ENCODE measurements at regions not wholly inside any gene's neighbourhood (a gene's known extent, or its start where the extent isn't known, plus 50 kb on each side); places are given as distances from the start of the nearest gene placed in this dataset.
A peak's percentile ranks its signal among the peaks of the same experiment; 100 is the strongest.
"Not testable (repeated sequence)": the region's sequence is repeated elsewhere in the genome, so short reads cannot be mapped to it uniquely, and the experiment has no call there.

GRCh38 chr5:127170918-127171600 lies 97.8 kb upstream of the C5orf63 start:
- no peak overlapping the region for H3K27ac Mint-ChIP-seq
- Histone ChIP-seq H3K27me3 (ENCODE audit: control insufficient read depth, insufficient read depth, low read length, poor library complexity, severe bottlenecking) (no peaks in the 10 kb centered on the region), H3K27ac (ENCODE audit: low read depth, low read length) (no peak overlapping the region), H3K36me3 (ENCODE audit: control insufficient read depth, insufficient read depth, low read length) (no peaks in the 10 kb centered on the region), H3K9me3 (ENCODE audit: control insufficient read depth, low read length) (peaks cover 28% of the 10 kb centered on the region), H3K9ac (ENCODE audit: extremely low read depth, low read length, poor library complexity, severe bottlenecking) (no peak overlapping the region), H3K4me3 (ENCODE audit: low read length) (no peak overlapping the region), H3K4me1 (ENCODE audit: control insufficient read depth, insufficient read depth, low read length) (peaks cover 2% of the 10 kb centered on the region)
- WGBS, 2 experiments (ENCODE audit: insufficient coverage in 1 of 2, insufficient read length in 1 of 2), result 95 to 97% methylated on average over 10 of the region's 10 CpGs
- no peak for DNase-seq
- TF ChIP-seq CTCF (conservative IDR thresholded peaks at IDR 0.05), result no peak
- H3K4me3 Mint-ChIP-seq, result no peak overlapping the region
- peaks cover 29% of the 10 kb centered on the region for H3K27me3 Mint-ChIP-seq (ENCODE audit: insufficient read depth)
- H3K4me1 Mint-ChIP-seq, result peaks cover 22% of the 10 kb centered on the region
- peaks cover 17% of the 10 kb centered on the region for H3K9me3 Mint-ChIP-seq
- no peaks in the 10 kb centered on the region for H3K36me3 Mint-ChIP-seq (ENCODE audit: low read depth)

- H3K27me3 Mint-ChIP-seq (ENCODE audit: insufficient read depth), result peaks cover 14% of the 10 kb centered on the region
- DNase-seq, result no peak
- Histone ChIP-seq H3K27me3 (ENCODE audit: control insufficient read depth, insufficient read depth, low read length, poor library complexity, severe bottlenecking) (no peaks in the 10 kb centered on the region), H3K9ac (ENCODE audit: extremely low read depth, low read length, poor library complexity, severe bottlenecking) (no peak overlapping the region), H3K9me3 (ENCODE audit: control insufficient read depth, low read length) (peaks cover 17% of the 10 kb centered on the region), H3K4me3 (ENCODE audit: low read length) (no peak overlapping the region), H3K27ac (ENCODE audit: low read depth, low read length) (no peak overlapping the region), H3K36me3 (ENCODE audit: control insufficient read depth, insufficient read depth, low read length) (no peaks in the 10 kb centered on the region), H3K4me1 (ENCODE audit: control insufficient read depth, insufficient read depth, low read length) (peaks cover 2% of the 10 kb centered on the region)
- H3K9me3 Mint-ChIP-seq, result peaks cover 17% of the 10 kb centered on the region
- peaks cover 13% of the 10 kb centered on the region for H3K4me1 Mint-ChIP-seq
- 99% methylated on average over 2 of the region's 2 CpGs; no CpG with 5 or more reads in 1 of the 2 experiments for WGBS, 2 experiments (ENCODE audit: insufficient coverage in 1 of 2, insufficient read length in 1 of 2)
- no peaks in the 10 kb centered on the region for H3K36me3 Mint-ChIP-seq (ENCODE audit: low read depth)
- peak; percentile 14 for TF ChIP-seq CTCF (conservative IDR thresholded peaks at IDR 0.05)
- H3K27ac Mint-ChIP-seq, result no peak overlapping the region
- H3K4me3 Mint-ChIP-seq, result no peak overlapping the region
Measured at GRCh38 chr5:127176769-127177168, 103.5 kb upstream of the C5orf63 start.

- H3K9ac ChIP-seq (ENCODE audit: extremely low read depth, low read length, poor library complexity, severe bottlenecking); H3K36me3 ChIP-seq (ENCODE audit: control insufficient read depth, insufficient read depth, low read length); H3K4me3 Mint-ChIP-seq; H3K4me1 ChIP-seq (ENCODE audit: control insufficient read depth, insufficient read depth, low read length); H3K36me3 Mint-ChIP-seq (ENCODE audit: low read depth); H3K27me3 ChIP-seq (ENCODE audit: control insufficient read depth, insufficient read depth, low read length, poor library complexity, severe bottlenecking); H3K27ac ChIP-seq (ENCODE audit: low read depth, low read length); DNase-seq; H3K9me3 ChIP-seq (ENCODE audit: control insufficient read depth, low read length); H3K9me3 Mint-ChIP-seq; H3K4me3 ChIP-seq (ENCODE audit: low read length); H3K4me1 Mint-ChIP-seq; H3K27ac Mint-ChIP-seq; H3K27me3 Mint-ChIP-seq (ENCODE audit: insufficient read depth): not testable (repeated sequence)
- 88 to 91% methylated on average over 4 to 8 of the region's 8 CpGs for WGBS, 2 experiments (ENCODE audit: insufficient coverage in 1 of 2, insufficient read length in 1 of 2)
Measured at GRCh38 chr5:127182631-127183030, 108.0 kb upstream of the MEGF10 start.

GRCh38 chr5:127183332-127183731 lies 107.3 kb upstream of the MEGF10 start:
- Mint-ChIP-seq H3K4me3 (no peak overlapping the region), H3K27me3 (ENCODE audit: insufficient read depth) (peaks cover 2% of the 10 kb centered on the region), H3K4me1 (no peaks in the 10 kb centered on the region), H3K36me3 (ENCODE audit: low read depth) (no peaks in the 10 kb centered on the region), H3K9me3 (peaks cover 5% of the 10 kb centered on the region), H3K27ac (no peak overlapping the region)
- 95 to 97% methylated on average over 7 of the region's 7 CpGs for WGBS, 2 experiments (ENCODE audit: insufficient coverage in 1 of 2, insufficient read length in 1 of 2)
- H3K27ac ChIP-seq (ENCODE audit: low read depth, low read length), result no peak overlapping the region
- no peaks in the 10 kb centered on the region for H3K9me3 ChIP-seq (ENCODE audit: control insufficient read depth, low read length)
- H3K27me3 ChIP-seq (ENCODE audit: control insufficient read depth, insufficient read depth, low read length, poor library complexity, severe bottlenecking), result no peaks in the 10 kb centered on the region
- H3K36me3 ChIP-seq (ENCODE audit: control insufficient read depth, insufficient read depth, low read length), result no peaks in the 10 kb centered on the region
- no peak for TF ChIP-seq CTCF (conservative IDR thresholded peaks at IDR 0.05)
- no peak for DNase-seq
- no peak overlapping the region for H3K9ac ChIP-seq (ENCODE audit: extremely low read depth, low read length, poor library complexity, severe bottlenecking)
- H3K4me3 ChIP-seq (ENCODE audit: low read length), result no peak overlapping the region
- H3K4me1 ChIP-seq (ENCODE audit: control insufficient read depth, insufficient read depth, low read length), result no peaks in the 10 kb centered on the region

All from endodermal cell (in vitro differentiated cells).